Activated CD4-positive, alpha-beta T cell treated with anti-CD3 and anti-CD28 coated beads, Interleukin-10, Interleukin-2, amounts not matched to agents 100 ng/mL and 50 ng/mL, durations not matched to agents 16 hours and 8 hours (primary cell): ENCODE measurements at regions not wholly inside any gene's neighbourhood (a gene's known extent, or its start where the extent isn't known, plus 50 kb on each side); places are given as distances from the start of the nearest gene placed in this dataset.
A peak's percentile ranks its signal among the peaks of the same experiment; 100 is the strongest.

ENCODE experiments used
- DNase-seq: peaks from one replicate; pipeline ENCODE4 v3.0.0-alpha.2; 2020

DNA sequence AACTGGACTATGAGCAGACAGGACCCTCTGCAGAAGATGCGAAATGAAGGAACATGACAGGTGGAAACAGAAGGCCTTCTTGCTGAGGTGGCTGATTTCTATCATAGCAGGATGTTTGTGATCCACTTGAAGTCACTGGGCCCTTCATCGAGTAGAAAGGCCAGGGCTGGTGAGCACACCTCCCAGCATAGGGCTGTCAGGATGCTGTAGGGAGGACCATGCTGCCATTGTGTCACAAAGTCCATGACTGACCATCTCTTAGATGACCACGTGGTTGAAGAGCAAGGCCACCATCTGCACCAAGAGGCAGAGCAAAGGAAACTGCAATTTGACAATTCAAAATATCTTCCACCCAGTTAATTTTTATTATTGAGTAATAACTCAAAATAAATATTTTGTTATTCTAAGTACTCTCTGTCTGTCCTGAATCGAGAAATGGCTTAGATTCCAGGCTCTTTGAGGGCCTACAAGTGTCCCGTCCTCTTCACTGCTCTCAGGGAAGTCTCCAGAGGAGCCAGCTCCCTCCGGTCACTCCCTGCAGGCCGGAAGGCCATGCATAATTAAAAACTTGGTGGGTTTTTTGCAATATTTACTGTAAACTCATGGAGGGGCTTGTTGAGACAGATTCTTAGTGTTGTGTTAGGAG, 249.3 kb upstream of the ZMIZ1 start:
- no peak for DNase-seq

- DNase-seq = no peak
Observed at GRCh38 chr10:78820007-78820362, 248.8 kb upstream of the ZMIZ1 start.

DNA sequence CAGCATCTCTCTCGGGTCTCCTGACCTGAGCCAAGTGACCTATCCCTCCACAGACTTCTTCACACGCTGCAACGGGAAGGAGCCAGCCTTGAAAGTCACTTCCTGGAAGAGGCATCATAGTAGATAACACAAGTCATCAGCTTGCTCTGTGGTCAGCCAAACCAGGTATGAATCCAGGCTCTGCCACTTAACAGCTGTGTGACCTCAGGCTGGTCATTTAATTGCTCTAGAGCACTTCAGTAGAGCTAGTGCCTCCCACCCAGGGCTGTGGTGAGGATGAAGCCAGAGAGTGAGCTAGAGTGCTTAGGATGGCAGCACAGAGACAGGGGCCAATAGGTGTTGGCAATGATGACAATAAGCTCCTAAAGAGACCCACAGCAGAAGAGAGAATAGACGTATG, 247.7 kb upstream of the ZMIZ1 start:
- DNase-seq = no peak

DNA sequence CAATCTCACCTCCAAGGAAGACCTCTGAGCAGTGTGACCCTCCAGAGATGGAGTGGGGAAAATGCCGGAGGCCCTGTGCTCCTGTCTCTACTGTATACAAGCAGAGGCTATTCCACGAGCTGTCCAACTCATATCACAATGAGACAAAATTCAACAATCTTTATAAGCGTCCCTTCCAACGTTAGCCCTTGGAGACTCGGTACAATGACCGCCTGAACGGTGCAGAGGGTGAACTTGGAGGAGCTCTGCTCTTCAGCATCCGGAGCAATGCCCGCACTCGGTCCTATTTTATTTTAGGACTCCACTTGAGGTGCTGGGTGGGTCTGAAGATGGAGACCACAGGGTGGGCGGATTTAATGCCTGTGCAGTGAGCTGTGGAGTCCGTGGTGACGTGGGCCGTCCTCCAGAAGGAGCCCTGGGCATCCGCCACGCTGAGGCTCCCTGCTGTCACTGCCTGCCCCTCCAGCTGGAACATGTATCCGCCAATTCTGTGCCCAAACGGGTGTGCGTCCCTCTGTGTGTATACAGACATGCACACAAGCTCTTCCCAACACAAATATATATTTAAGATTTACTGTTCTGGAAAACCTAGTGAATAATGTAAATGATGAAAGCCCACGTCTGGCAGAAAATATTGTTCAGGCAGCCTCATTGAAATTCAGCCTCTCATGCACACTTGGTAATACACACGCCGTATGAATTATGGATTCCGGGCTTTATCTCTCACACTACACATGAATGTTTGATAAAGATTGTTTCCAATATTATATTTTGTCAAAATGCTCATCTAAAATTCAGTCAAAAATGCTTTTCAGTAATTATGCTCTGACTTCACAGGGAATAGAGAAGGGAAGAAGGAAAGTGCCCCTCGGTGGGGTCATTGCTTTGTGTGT, 239.9 kb upstream of the ZMIZ1 start:
- no peak for DNase-seq

GRCh38 chr10:78829565-78829964, 239.2 kb upstream of the ZMIZ1 start:
- no peak for DNase-seq

GRCh38 chr10:78830062-78830975, 238.4 kb upstream of the ZMIZ1 start:
- DNase-seq = no peak

GRCh38 chr10:78830976-78831375, 237.8 kb upstream of the ZMIZ1 start:
- DNase-seq = no peak

- no peak for DNase-seq
Observed at GRCh38 chr10:78831461-78831860, 237.3 kb upstream of the ZMIZ1 start.

GRCh38 chr10:78832281-78832680, 236.5 kb upstream of the ZMIZ1 start:
- no peak for DNase-seq

DNA sequence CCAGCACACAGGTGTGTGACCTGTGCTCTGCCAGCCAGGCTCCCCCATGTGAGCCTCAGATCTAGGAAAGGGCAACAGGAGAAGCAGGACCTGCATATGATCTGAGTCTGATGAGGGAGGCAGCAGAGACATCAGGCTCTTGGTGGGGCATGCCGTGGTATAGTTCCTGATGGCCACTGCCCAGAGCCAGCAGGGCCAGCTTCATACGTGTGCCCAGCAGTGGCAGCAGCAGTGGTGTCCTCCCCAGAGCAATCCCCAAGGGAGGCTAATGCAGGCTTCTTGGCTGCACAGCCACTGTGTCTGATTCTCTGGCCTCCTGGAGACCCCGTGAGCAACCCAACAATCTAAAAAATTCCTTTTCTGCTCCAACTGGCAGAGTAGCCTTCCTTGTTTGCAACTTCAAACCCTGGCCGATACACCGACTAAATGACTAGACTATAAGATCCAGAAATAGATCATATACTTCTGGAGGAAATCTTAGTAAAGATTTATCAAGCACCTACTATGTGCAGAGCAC, 230.6 kb upstream of the ZMIZ1 start:
- DNase-seq = no peak

DNA sequence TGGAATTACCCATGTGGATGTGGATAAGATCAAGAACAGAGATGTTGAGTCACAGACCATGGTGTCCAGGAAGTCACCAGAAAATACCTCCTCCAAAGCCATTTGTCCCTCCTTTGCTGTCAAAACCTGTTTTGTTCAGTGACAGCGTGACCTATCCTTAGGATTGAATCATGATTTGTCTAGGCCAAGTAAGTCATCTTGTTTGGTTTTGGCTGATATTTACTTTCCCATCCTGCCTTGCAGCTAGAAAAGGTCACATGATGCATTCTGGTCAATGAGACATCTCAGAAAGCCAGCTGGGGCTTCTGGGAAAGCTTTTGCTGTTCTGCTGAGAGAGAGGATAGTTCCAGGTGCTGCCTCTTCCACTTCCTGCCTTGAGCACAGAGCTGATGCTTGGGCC, 225.3 kb upstream of the ZMIZ1 start:
- DNase-seq = no peak

DNA sequence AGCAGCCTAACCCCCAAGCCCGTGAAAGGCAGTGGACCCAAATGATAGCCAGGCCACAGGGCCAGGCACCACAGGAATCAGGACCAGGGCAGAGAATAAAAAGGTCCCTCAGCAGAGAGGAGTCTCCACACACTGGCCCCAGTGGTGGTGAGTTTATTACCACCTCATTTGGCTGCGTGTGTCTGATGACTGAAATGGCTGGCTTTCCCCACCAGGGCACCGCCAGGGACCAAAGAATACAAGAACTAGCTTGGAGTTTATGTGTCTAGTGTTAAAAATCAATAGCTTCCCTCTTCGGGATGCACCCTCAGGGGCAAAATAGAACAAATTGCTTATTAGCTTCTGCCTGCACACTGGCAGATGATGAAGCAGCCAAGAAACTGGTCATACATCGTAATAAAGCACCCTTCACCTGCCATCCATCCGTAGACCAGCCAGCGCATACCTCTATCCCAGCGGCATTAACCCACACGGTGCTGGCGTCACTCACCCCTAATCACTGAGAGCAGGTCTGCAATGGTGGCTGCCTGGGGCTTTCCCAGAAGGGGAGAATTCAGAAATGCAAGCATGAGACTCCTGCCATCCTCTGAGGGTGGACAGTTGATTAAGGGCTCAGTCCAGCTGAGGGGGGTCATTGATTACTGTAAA, 223.7 kb upstream of the ZMIZ1 start:
- no peak for DNase-seq

GRCh38 chr10:78846071-78846470, 222.7 kb upstream of the ZMIZ1 start:
- DNase-seq = no peak

DNA sequence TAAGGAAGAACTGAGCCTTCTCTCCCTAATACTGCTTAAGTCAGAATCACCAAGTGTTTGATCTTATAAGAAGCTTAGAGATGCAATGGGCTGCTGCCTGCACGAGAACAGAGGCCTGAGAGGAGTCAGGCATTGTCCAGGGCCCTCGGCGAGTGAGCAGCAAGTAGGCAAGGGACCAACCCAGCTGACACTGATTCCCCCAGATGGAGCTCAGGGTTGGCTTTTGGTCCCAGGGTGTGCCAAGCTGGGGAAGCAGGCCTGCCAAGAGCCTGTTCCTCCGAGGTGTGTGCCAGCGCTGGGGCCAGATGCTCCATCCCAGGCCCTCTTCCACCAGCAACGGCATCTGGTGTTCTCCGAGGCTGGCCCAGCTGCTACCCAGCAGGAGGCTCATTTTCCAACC, 222.0 kb upstream of the ZMIZ1 start:
- DNase-seq = no peak

GRCh38 chr10:78847485-78847884, 221.3 kb upstream of the ZMIZ1 start:
- DNase-seq = no peak

DNA sequence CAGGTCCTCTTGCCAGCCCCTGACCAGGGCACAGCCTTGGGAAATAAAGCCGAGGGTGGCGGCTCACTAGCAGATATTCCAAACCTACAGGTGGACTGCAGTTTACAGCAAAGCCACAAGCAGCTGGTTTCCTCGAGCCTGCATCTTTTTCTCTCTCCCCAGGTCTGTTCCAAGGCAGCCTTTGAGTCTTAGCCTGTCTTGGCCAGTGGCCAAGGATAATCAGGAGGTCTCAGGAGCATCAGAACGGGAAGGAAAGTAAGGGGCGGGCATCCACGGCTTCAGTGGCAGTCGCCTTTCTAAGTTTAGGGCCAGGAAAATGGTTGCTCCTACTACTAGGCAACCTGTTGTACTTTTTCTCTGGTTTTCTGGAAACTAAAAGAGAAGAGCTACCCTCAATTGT, 219.7 kb upstream of the ZMIZ1 start:
- no peak for DNase-seq

- no peak for DNase-seq
Observed at GRCh38 chr10:78849731-78850130, 219.0 kb upstream of the ZMIZ1 start.

DNA sequence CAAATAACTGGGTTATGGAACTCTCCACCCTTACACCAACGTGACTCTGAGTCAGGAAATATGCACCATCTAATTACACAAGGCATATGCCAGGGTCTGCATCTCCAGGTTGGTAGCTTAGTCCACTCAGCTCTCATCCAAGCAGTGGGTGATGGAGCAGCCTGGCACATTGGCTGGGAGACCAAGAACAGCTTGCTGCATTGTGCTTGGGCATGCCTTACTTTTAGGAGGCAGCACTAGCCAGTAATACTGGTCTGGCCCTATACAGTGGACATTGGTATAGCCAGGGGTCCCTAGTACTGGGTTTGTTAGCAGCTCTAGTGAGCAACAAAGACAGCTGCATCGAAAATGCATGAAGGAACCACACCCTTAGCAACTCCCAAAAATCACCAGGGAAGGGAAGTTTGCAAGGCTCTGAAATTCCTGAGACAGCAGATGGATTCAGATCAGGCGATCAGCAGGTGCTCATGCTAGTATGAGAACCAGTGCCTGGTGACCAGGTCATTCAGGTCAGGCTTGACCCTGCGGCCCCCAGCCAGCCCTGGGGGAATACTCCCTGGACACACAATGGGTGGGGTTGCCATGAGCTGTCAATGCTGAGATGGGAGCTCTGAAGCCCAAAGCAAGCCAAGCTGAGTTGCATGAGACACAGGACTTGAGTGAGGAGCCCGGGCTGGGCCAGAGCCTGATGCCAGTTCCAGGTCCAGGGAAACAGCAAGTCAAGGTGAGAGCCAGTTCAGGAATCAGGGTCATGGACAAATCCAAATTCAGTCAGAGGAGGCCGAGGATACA, 217.9 kb upstream of the ZMIZ1 start:
- DNase-seq = no peak

- no peak for DNase-seq
Observed at GRCh38 chr10:78851647-78852046, 217.1 kb upstream of the ZMIZ1 start.

DNA sequence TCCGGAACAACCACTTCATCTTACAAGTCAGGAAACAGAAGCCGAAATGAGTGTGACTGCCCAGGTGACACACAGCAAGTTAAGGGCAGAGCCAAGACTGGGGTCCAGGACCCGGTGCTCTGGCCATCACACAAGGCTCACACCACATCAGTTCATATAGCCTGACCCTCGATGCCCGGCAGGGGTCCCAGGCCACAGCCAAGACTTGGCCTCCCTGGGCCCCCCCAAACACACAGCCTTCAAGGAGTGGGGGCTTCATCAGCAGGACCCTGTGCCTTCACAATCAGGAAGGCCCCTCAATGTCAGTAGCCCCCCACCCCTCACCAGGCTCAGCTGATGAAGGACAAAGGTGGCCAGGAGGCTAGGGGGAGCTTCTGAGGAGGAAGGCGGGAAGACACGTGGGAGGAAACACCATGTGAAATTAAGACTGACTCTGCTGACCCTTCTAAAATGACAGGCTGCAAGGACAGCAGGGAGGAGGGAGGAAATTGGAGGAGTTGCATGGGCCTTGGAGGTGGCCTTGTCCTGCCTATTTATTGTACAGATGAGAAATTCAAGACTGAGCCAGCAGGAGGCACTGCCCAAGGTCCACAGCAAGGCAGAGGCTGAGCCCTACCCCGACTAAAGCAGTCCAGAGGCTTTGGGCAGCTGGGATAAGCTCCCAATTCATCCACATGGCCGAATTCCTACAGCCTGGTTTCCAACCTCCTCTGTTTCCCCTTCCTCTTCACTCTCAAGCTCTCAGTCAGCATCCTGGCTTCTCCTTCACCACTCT, 216.1 kb upstream of the ZMIZ1 start:
- DNase-seq = peak; percentile 6

- no peak for DNase-seq
Observed at GRCh38 chr10:78853864-78854263, 214.9 kb upstream of the ZMIZ1 start.
